RCC 7860 (cell line): ENCODE measurements at regions not wholly inside any gene's neighbourhood (a gene's known extent, or its start where the extent isn't known, plus 50 kb on each side); places are given as distances from the start of the nearest gene placed in this dataset.
"Not testable (repeated sequence)": the region's sequence is repeated elsewhere in the genome, so short reads cannot be mapped to it uniquely, and the experiment has no call there.

Source experiments
- DNase-seq: peaks from one replicate; pipeline ENCODE4 v3.0.0-alpha.2; 2015; ENCODE audit warnings: low spot score
- FAIRE-seq: peaks from 2 replicates; lab custom pipeline; 2012; peaks lifted over from hg19 to GRCh38; lab: Jason Lieb, UNC

DNA sequence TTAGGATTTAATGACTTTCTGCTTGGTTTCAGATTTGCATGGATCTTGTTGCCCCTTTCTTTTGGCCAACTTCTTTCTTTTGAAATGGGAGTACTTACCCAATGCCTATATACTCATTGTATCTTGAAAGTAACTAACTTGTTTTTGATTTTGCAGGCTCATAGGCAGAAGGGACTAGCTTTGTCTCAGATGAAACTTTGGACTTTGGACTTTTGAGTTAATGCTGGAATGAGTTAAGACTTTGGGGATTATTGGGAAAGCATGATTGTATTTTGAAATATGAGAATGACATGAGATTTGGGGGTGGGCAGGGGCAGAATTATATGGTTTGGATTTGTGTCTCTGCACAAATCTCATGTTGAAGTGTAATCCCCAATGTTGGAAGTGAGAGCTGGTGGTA lies 657.1 kb downstream of the TMTC2 start:
- DNase-seq, result no peak
- no peak for FAIRE-seq

GRCh38 chr12:83335748-83336147 lies 649.0 kb downstream of the TMTC2 start:
- FAIRE-seq (no peak), DNase-seq (no peak)

DNA sequence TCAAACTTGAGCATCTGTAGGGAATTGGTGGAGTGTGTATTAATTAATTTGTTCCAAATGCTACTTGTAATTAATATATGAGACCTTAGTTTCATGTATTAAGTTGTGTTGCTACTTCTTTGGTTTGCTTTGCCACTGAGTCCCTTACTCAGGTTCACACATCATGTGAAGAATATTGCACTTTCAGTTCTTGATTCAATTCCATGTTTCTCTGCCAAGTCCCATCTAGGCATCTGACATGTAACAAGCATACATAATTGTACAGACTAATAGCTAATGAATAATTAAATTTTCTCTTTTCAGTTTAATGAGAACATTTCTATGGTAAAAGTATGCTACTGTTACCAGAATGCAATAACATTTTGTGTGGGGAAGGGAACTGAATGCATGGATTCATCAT lies 640.0 kb downstream of the TMTC2 start:
- DNase-seq (no peak), FAIRE-seq (no peak)

DNA sequence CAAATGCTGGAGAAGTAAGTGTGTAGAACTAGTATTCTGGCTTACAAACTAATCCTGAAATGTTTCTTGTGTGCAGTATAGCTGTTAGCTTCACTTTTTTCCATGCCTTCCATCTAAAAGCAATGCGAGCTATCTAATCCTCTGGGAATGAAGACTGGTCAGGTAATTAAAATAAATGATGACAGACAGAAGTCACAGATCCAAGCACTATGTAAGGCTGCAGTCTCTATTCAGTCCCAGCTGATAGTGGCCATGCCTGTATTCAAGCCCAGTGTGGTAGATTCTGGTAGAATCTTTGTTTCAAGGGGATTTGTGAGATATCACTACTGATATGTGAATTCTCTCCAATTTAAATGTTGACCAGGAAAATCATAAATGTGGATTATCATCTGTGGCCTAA lies 637.2 kb downstream of the TMTC2 start:
- FAIRE-seq, result no peak
- DNase-seq, result no peak

GRCh38 chr12:83322809-83323208 lies 636.1 kb downstream of the TMTC2 start:
- no peak for FAIRE-seq
- DNase-seq, result no peak

DNA sequence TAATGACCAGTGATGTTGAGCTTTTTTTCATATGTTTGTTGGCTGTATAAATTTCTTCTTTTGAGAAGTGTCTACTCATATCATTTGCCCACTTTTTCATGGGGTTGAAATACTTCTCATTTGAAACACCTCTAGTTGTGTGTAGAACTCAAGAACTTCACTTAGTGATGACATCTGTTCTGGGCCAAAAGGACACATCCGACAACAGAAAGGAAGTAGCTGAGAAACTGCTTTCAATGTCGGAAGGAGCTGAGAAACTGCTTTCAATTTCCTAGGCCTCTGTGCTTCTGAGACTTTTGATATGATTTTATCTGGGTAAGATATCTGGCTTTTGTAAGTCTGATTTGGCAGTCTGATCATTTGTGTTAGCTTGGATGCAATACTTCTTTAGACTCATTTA lies 635.3 kb downstream of the TMTC2 start:
- DNase-seq, result no peak
- no peak for FAIRE-seq

- FAIRE-seq, result no peak
- DNase-seq, result no peak
Measured at GRCh38 chr12:83320350-83320749, 633.6 kb downstream of the TMTC2 start.

DNA sequence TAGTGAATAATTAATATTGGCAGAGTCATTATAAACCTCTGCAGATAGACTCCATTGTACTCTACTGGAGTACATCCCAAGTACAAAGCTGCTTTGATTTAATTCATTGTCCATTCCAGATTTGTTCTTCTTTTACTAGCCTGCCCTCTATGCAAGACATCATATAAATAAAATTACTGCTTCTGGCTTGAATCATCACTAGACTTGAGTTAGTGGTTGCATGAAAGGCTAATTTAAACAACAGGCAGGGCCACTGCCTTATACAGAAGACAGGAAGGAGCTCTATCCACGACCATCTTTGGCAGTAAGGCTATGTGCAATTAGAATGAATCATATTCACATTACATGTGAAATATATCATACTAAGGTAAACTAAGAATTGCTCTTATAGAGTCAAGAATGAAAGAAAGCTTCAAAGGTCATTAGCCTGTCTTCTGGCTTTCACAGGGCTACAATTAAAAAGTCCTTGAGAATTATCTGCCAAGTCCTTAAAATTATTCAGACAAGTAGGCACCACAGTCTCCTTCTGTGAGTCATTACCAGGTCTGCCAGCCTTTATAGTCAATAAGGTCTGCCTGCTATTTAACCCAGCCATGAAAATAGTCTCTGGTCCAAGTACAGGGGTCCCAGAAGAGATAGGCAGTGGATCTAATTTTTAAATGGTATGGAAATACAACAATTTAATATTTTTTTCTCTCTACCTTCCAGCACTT lies 631.8 kb downstream of the TMTC2 start:
- DNase-seq, result no peak
- FAIRE-seq, result no peak

- no peak for DNase-seq
- no peak for FAIRE-seq
Measured at GRCh38 chr12:83317595-83317994, 630.9 kb downstream of the TMTC2 start.

GRCh38 chr12:83313827-83314226 lies 627.1 kb downstream of the TMTC2 start:
- FAIRE-seq (no peak), DNase-seq (no peak)

DNA sequence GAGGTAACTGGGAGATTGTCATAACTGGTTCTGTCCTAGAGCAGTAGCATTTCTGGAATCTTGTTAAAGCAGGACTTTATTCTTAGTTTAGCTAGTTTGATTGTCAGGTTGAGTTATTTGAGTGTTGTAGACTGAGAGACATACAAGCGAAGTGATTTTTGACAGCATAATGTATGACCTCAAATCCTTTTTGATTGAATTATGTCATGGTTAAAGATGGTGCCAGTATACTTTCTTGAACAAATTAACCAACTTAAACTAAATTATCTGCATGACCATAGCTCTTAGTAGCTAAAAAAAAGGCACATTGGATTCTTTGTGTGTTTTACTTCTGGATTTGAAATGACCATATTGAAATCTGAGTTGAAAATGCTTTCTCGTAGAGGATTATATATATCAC lies 626.6 kb downstream of the TMTC2 start:
- FAIRE-seq, result no peak
- no peak for DNase-seq

GRCh38 chr12:83276904-83277303 lies 590.2 kb downstream of the TMTC2 start:
- FAIRE-seq, result no peak
- DNase-seq, result no peak

DNA sequence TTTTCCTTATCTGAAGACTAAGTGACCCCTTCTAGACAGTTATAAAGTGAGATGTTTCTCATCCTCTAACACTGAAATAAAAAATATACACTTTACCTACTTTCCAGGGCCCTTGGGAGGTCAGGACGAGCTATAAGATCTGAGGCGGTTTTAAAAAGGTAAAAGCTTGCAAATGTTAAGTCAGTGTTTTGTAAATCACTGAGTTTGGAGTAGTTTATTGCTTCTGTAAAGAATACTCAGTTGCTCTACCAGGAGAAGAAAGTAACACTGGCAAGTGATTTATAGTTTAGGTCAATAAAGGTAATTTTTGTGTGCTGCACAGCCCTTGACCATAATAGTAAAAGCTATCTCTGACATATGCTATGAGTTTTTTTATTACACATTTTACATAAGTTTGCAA lies 584.5 kb downstream of the TMTC2 start:
- no peak for FAIRE-seq
- no peak for DNase-seq

DNA sequence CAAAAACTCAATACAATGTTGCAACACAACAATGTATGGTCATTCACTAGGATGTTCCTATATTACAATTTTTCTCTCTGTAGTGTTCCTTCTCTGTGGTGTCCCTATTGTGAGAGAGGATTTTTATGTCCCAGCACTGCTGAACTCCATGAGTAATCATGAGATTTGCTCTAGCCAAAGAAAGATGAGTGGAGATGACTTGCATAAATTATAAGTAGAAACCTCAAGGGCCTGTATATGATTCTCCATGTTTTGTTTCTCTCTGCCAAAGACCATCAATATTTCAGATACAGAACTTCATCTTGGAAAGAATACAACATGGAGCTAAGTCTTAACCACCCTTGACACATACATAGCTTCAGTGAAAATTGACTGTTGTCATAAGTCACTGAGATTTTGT lies 579.1 kb downstream of the TMTC2 start:
- DNase-seq (no peak), FAIRE-seq (no peak)

DNA sequence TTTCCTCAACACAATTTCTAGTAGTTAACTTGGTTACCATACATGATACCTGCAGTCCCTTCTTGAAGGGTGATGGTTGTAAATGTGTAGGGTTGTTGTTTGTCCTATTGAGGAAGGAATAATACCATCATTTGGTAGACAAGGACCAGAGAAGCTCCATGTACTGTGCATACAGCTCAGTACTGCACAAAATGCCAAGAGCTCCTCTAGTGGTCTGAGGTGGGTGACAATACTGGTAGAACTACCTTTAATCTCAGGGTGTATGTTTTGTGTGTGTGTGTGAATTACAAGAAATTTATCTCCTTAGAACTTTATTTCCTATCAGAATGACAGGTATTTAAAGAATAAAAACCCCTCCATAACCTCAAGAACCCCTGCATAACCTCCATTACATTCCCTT lies 575.3 kb downstream of the TMTC2 start:
- DNase-seq (no peak), FAIRE-seq (no peak)

GRCh38 chr12:83260126-83260525 lies 573.4 kb downstream of the TMTC2 start:
- not testable (repeated sequence) for DNase-seq, FAIRE-seq

GRCh38 chr12:83257726-83258125 lies 571.0 kb downstream of the TMTC2 start:
- DNase-seq, result no peak
- no peak for FAIRE-seq

DNA sequence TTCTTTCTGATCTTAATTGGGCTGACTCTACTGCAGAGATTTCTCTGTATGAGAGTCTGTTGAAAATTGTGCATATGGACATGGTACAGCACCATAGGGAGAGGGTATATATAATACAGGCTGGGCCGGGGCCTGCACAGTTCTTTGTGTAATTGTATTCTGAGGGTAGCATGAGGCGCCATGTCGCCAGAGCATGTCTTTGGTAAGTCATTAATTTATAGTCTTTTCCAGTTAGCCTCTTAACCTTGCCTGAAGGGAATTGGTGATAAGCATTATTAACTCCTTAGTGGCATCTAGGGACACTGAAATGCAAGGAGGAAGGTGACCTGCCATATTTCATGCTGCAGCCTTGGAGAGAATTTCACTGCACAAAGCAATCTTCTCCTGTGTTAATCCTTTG lies 569.9 kb downstream of the TMTC2 start:
- DNase-seq, result no peak
- no peak for FAIRE-seq

DNA sequence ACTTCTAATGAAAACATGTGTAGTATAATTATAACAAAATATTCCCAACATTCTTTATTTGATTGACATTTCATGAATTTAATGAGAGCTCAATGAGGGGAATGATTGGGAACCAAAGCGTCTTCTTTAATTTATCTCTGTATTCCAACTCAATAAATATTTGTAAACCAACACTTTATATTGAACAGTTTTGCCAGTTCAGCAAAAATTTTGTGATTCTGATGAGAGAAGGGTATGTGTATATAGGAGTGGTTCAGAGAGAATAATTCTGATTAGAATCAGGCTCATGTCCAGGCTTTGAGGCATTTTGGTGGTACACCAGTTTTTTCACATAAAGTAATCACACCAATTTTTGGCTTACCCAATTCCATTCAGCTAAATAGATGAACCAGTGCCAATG lies 564.2 kb downstream of the TMTC2 start:
- DNase-seq, result no peak
- FAIRE-seq, result no peak

DNA sequence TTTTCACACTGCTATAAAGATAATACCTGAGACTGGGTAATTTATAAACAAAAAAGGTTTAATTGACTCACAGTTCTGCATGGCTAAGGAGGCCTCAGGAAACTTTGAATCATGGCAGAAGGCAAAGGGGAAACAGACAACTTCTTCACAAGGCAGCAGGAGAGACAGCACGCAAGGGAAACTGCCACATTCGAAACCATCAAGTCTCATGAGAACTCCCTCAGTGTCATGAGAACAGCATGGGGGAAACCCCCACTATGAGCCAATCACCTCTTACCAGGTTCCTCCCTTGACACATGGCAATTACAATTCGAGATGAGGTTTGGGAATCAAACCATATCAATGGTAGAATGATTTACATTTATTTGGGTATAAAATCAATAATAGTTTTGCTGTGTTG lies 558.5 kb downstream of the TMTC2 start:
- FAIRE-seq, result no peak
- no peak for DNase-seq

- FAIRE-seq (no peak), DNase-seq (no peak)
Measured at GRCh38 chr12:83244001-83244400, 557.3 kb downstream of the TMTC2 start.

GRCh38 chr12:83233987-83234386 lies 547.3 kb downstream of the TMTC2 start:
- DNase-seq, FAIRE-seq: not testable (repeated sequence)

- not testable (repeated sequence) for FAIRE-seq, DNase-seq
Measured at GRCh38 chr12:83226960-83227359, 540.3 kb downstream of the TMTC2 start.
